ENCODE measurements at regions not wholly inside any gene's neighbourhood (a gene's known extent, or its start where the extent isn't known, plus 50 kb on each side); places are given as distances from the start of the nearest gene placed in this dataset.

GRCh38 chr3:135878501-135878900 is 87.0 kb upstream of the PPP2R3A start:
- no peak for DNase-seq

- DNase-seq, result no peak
Measured at GRCh38 chr3:135885885-135886284, 79.6 kb upstream of the PPP2R3A start.

- DNase-seq, result no peak
Measured at GRCh38 chr3:135887220-135887619, 78.3 kb upstream of the PPP2R3A start.

DNA sequence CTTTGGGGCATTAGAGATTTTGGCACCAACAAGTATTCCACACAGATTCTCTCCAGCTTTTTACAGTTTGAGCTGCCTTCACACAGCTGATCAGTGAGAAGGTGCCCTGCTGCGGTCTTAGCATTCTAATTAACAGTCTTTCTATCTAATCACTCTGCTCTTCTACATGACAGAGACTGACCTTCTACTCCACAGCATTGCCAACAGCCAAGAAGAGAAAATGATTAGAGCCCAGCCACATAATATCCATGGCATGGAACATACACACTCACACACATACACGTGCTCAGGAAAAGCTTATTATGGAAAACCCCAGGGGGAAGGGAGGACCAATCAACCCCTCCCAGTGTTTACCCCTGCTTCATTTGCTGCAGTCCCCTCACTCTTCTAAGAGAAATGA is 76.1 kb upstream of the PPP2R3A start:
- no peak for DNase-seq

GRCh38 chr3:135891121-135891520 is 74.4 kb upstream of the PPP2R3A start:
- DNase-seq, result no peak

- peak; percentile 58 to 67 for DNase-seq
Measured at GRCh38 chr3:135895106-135895733, 70.3 kb upstream of the PPP2R3A start.

DNA sequence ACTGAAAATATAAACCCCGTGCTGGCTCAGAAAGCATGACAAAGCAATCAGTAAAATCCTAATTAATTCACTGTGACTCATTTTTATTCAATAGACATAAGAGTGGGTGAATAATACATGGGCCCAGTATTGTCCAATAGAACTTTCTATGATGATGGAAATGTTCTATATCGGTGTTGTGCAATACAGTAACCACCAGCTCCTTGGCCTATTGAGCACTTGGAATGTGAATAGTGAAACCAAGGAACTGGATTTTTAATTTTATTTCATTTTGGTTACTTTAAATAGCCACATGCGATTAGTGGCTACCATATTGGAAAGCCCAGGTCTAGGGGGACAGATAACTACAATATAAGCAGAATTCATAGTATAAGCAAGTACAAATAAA is 69.8 kb upstream of the PPP2R3A start:
- no peak for DNase-seq

GRCh38 chr3:135896613-135897012 is 68.9 kb upstream of the PPP2R3A start:
- no peak for DNase-seq

- DNase-seq, result no peak
Measured at GRCh38 chr3:135897715-135898114, 67.8 kb upstream of the PPP2R3A start.

GRCh38 chr3:135898774-135899173 is 66.8 kb upstream of the PPP2R3A start:
- DNase-seq, result no peak

- DNase-seq, result peak in 1 of 2 experiments; percentile 6
Measured at GRCh38 chr3:135905058-135905724, 60.3 kb upstream of the PPP2R3A start.

DNA sequence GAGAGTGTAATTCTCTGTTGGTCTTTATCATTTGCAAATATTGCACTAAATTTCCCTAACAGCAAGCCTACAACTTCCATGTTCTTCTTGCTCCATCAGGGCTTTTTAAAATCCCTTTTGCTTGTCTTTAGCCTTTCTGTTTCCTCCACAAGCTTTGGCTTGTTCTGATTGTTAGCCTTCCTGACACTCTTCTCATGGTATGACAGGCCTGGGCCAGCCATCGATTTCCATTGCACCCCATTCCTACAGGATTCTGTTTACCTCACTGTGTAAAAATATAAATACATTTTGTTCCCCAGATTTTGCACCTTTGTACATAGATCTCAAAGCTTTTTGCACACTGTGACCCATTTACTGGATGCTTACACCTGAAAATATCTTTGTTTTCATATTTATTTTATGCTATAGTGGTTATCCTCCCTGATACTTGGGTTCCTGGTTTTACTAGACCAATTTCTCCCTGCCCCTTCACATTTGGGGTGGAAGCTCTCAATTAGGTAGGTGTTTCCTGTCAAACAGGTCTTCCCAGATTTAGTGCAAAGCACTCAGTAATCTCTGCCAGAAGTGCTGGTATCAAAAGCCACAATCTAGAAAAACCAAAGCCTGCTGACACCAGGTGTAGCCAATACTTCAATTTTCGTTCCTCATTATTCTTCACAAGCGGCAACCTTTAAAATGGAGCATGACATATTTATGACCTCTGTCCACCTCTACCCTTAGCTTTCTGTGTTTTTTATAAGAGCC is 57.9 kb upstream of the PPP2R3A start:
- DNase-seq, result no peak

DNA sequence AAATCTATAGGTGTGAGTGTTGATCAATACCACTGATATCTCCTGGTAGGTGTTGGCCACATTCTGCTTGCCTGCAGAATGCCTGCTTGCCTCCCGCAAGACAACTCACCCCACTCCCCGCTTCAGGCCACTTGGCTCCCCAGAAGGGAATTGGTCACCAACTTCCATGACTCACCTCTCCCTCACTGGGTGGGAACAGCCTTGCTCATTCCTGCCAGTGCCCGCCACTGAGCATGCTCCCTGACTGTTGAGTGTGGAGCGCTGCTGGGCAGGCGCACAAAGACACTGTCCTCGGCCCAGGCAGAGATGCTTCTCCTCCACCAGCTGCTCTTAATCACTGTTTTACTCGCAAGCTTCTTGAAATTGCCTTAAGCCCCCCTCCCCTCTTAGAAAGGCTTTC is 57.3 kb upstream of the PPP2R3A start:
- peak in 1 of 2 experiments; percentile 36 for DNase-seq

DNA sequence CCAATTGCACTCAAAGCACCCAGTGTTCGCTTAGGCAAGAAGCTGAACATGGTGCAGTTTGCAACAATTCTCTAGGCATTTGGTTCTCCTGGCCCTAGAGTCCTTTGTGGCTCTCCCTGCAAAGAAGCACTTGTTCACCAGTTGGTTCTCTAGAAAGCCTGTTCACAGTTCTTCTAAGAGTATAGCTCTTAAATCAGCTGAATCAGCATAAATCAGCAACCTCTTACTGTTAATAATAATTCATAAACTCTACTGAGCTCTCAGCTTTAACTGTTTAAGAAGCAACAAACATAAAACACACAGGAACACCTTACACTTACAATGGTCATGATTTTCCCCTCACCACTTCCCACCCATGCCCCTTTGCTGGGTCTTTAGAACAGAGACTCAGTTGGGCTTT is 56.8 kb upstream of the PPP2R3A start:
- DNase-seq, result no peak

DNA sequence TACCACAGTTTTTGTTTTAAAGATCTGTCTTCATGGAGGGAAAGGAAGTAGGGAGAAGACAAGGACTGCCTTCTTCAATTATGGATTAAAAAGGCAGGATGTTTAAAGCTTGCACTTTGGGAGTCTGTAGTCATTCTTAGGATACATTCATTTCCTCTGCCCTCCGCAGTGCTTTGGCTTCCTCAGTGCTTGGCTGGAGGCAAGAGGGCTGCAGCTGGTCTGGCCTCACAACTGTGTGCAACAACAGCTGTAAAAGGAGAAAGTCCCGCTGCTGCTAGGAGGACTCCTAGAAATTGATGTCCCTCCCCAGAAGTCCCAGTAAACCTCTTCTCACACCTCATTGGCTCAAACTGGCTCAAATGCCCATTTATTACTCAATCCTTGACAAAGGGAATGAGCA is 54.4 kb upstream of the PPP2R3A start:
- no peak for DNase-seq

- no peak for DNase-seq
Measured at GRCh38 chr3:135915206-135915605, 50.3 kb upstream of the PPP2R3A start.
